ENCODE measurements at regions not wholly inside any gene's neighbourhood (a gene's known extent, or its start where the extent isn't known, plus 50 kb on each side); places are given as distances from the start of the nearest gene placed in this dataset.

GRCh38 chr12:74031045-74031444 lies 506.6 kb upstream of the ATXN7L3B start (continued):
- TF ChIP-seq CHD7 (IDR thresholded peaks at IDR 0.05; ENCODE audit: insufficient replicate concordance, low read length) (no peak), CHD2 (IDR thresholded peaks at IDR 0.05; ENCODE audit: low read length) (no peak), RXRA (IDR thresholded peaks at IDR 0.05; ENCODE audit: insufficient read depth, low read depth, low read length) (no peak), CTBP2 (IDR thresholded peaks at IDR 0.05; ENCODE audit: borderline replicate concordance, insufficient read depth, insufficient read length, low read length) (no peak), ZNF274 (IDR thresholded peaks at IDR 0.05; ENCODE audit: borderline replicate concordance, extremely low read depth, low read length) (no peak), RNF2 (IDR thresholded peaks at IDR 0.05; ENCODE audit: borderline replicate concordance, low read depth, low read length, missing control alignments, poor library complexity, severe bottlenecking) (no peak), SUZ12 (IDR thresholded peaks at IDR 0.05; ENCODE audit: low read length) (no peak), ATF2 (IDR thresholded peaks at IDR 0.05; ENCODE audit: low read length) (no peak), JUND (IDR thresholded peaks at IDR 0.05; ENCODE audit: low read length) (no peak), EGR1 (IDR thresholded peaks at IDR 0.05; ENCODE audit: borderline replicate concordance, low read depth, low read length) (no peak)

Measured in H1 (cell line).